GM18907 (cell line): ENCODE measurements at regions not wholly inside any gene's neighbourhood (a gene's known extent, or its start where the extent isn't known, plus 50 kb on each side); places are given as distances from the start of the nearest gene placed in this dataset.

Source experiments
- ATAC-seq: cut with Tn5 transposase; IDR thresholded peaks from one replicate; pipeline ENCODE4 v1.9.1; 2021; ENCODE audit warnings: mild to moderate bottlenecking, moderate library complexity; ENCODE audit not compliant: unreplicated experiment

DNA sequence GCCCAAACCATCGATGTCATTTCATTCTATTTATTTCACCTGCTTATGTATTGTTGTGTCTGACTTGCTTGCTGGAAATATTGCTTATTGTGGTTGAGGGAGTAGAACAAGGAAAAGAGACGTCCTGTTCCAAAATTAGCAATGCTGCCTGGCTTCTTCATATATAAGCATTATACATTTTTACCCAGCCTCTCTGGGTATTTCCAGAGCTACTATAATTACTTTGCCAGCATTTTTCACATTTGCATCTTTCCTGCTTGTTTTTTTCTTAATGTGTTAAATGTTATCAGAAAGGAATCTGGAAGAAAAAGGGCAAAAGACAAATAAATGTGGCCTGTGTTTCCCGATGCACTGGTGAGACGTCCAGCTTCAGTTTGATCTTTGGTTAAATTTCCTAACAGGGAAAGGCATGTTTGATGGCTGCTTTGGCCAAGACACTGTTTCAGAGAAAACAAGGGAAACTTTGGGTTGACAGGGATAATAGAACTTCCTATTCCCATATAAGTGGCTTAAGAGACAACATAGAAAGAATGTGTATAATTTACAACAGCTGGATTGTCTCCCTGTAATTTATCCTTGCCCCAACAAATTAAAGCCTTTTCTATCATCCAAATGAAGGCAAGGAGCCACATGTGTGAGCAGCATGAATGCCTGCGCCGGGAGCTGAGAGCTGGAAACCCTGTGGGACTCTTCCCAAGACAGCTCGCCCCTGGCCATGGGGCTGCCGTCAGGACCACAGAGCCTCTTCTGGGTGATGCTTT lies 671.1 kb upstream of the CELF2 start:
- no peak for ATAC-seq

DNA sequence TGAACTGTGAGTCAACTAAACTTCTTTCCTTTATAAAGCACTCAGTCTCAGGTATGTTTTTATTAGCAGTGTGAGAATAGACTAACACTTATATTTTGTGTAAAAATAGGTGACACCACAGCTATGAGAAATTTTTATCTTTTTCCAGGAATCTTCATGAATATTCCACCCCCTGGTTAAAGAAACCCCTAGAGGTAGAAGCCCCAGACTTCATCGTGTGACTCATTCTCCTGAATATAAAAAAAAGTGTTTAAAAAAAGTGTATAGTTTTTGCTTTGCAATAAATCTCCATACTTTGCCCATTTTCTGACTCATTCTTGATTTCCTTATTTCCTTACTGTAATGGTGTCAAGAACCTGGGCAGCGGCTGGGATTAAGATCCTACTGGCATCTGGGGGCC lies 667.6 kb upstream of the CELF2 start:
- ATAC-seq, result no peak

DNA sequence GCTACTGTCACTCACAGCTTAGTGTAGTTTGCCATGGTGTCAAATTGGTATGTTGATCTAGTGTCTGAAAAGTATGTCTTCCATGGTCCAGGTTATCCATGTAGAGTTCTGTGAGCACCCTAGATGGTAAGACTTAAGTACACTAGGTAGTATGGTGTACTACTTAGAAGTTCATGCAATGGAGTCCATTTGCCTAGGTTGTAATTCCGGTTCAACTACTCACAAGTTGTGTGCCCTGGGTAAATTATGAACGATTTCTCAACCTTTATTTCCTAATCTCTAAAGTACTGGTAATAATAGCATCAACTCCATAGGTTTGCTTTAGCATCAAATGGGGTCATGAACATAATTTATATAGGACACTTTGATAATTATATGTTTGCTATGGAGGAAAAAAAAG lies 666.2 kb upstream of the CELF2 start:
- ATAC-seq, result no peak

DNA sequence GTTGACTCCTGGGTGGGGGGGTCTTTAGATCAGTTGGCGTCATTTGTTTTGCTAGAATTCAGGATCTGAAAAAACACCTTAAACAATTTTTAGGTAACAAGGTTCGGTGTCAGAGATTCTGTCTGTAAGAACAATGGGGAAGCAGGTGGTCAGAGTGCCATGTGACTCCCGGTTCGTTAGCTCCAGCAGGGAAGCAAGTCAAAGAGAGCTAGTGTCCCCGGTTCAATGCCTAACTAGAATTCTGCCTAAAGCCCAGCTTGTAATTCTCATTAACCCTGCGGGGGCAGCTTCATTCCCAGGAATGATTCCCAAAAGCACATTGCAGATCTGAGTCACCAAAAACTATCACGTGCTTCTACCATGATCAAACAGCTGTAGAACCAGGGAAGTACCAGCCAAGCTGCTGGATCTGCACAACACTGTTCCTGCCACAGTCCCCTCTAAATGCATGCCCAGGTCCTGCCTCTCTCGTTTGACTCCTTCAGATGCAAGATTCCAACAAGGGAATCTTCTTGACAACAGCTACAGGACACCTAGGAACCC lies 664.3 kb upstream of the CELF2 start:
- ATAC-seq, result no peak

DNA sequence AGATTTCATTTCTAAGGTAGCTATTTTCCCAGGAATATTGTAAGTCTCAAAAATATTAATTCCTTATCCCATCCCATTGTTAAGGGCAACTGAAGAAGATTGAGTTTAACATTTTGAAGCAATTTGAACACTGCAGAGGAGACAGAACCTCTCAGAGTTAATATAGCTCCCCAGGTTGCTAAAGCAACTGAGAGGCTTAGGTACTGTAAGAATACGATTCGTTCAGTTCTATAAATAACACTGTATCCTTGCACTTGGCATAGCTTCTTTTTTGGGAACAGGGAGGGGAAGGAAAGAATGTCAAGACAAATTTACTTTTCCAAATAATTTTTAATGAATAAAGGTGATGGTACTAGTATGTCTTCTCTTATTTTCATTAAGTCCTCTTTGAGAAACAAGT lies 658.4 kb upstream of the CELF2 start:
- no peak for ATAC-seq

DNA sequence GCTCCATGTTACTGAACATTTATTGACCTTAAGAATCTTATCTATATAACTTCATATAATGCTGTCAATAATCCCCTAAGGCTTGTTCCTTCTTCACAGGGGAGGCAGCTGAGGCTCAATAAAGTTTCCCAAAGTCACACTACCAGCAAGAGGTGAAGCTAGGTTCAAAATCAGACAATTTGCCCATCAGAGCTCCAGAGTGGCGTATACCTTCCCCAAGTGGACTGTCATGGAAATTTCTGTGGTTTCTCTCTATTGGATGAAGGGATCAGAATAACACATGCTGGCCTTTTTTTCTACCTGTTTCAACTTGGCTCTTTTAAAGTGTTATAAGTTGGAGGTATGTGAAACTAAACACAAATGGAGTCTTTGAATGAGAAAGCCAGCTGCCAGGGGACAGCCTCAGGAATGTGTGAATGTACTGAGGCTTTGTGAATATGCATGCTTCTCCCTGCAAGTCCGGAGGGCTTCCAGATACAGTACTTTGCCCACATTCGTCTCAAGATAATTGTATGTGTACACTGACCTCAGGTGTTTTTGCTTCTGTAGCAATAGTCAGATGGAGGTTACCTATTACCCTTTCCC lies 656.3 kb upstream of the CELF2 start:
- no peak for ATAC-seq

DNA sequence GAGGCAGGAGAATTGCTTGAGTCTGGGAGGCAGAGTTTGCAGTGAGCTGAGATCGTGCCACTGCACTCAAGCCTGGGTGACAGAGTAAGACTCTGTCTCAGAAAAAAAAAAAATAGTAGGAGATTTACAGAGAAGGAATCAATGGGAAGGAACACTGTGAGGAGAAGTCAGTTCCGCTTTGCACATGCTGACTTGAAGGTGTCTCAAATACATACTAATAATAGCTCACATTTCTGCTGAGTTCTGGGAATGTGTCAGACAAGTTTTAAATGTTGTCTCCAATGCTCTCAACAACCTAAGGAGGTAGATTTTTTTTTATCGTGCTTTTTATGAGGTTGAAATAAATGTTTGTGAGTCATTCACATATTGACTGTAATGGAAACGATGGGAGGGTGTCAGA lies 654.9 kb upstream of the CELF2 start:
- no peak for ATAC-seq

DNA sequence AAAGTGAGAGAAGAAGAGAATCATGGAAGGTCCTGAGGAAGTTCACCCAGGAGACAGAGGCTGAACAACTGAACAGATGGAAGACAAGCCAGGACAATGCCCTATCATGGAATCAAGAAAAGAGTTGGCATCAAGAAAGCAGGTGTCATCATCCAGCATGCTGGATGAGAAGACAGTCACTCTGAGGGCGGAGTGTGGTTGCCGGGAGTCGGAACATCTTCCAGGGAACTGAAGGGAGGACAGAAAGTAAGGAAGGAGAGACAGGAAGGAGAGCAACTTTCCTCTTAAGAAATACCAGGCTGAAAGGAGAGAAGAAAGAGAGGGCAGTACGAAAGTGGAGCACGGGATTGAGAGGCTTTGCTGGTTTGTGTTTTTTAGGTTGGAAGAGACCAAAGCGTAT lies 654.5 kb upstream of the CELF2 start:
- ATAC-seq, result no peak

DNA sequence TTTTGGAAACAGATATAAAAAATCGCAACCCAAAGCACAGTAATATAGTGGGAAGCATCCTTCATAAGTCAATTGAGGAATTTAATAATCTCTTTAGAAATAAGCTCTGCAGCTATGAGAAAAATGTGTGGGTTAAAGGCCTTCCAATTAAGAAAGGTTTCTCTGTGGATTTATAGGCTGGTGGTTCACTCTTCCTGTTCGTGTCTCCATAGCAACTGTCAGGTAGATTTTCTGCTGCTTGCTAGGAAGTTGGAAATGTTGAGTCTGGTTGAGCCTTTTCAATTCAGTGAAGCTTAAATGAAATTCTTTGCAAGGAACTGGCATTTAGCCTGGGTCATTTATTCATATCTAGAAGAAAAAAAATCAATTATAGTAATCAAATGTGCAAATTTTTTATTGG lies 652.8 kb upstream of the CELF2 start:
- ATAC-seq, result no peak

DNA sequence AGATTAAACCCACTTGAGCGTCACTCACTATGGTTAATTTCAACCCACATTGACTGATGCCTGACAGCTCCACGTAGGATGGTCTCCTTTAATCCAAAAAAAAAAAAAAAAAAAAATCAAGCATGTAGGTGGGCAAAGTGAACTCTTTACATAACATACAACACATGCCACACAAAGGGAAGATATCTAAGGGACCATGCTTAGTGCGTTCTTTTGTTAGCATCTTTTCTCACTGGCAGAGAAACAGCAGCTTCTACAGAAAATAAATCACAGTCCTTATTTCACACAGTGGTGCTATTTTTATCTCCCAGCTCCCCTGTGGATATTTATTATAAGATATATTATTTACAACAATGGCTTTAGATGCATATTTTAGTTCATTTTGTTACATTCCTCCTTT lies 652.0 kb upstream of the CELF2 start:
- no peak for ATAC-seq

DNA sequence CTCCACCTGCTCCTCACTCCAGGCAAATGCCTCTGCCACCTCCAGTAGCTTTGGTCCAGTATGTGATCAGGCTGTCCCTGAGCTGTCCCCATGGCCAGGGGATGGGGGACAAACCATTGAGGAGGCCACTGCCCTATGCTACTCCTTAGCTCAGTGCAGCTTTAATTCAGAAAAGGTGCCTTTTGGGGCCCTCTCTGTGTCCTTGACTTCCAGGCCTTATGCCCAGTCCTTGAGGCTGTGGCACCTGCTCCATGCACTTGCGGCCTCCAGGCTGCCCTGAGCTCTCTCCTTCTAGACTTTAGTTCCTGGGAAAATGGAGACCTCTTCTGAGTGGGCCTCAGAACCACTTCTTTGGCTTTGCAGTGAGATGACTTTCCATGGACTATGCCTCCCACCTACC lies 650.8 kb upstream of the CELF2 start:
- ATAC-seq, result no peak

DNA sequence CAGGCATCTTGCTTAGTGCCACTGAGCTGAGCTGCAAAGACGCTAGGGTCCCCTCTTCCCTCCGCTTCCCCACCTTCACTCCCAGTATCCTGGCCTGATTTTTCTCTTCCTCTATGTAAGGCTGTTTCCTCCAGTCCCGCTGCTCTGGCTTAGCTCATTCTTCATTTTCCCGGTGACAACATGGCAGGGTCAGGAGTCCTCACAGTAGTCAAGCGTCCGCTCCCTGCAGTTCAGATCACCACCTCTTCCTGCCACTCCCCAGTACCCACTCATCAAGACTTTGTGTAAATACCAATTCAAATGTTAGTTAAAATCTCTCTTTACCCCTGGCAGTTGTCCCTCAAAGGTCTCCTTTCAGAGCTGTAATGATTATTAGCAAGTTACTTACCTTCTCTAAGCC lies 650.4 kb upstream of the CELF2 start:
- no peak for ATAC-seq

DNA sequence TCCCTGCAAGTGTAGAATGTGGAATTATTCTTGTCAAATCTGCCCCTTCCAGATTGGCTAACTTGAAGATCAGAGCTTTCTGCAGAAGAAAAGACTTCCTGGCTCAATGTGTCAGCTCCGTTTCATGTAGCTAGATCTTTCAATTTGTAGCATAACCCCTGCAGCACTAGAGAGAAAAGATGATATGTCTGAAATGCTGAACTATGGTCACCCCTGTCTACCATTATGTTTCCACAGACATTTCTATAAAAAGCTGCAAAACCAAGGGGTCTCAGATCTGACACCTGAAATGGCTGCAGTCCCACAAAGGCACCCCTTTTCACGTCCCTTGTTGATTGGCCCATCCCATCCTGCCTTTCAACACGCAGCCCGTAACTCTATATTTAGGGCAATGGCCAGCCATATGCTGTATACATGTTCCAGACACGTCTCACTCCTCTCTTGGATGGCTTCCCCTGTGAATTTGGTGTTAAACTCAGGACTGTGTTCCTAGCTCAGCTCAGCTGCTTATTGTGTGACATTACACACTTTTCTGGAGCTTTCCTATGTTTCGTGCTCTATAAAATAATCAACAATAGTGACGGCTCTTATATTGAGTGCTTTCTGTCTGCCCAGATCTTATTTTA lies 648.6 kb upstream of the CELF2 start:
- ATAC-seq, result no peak

DNA sequence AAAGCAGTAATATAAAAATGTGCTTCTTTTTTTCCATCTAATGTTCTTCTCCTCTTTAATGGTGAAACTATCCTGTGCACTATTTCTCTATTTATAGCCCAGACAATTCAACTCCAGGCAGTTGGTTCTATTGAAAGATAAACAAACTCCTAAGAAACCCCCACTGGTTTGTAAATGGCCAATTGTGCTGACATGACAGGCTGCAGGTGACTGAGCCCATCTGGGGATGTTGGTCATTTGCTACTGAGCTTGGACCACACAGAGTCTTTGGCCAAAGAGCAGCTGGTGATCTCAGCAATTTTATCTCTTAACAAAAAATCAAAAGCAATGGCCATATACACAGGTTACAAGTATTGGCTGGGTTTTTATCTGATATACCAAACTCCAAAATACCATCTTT lies 631.8 kb upstream of the CELF2 start:
- ATAC-seq, result no peak

DNA sequence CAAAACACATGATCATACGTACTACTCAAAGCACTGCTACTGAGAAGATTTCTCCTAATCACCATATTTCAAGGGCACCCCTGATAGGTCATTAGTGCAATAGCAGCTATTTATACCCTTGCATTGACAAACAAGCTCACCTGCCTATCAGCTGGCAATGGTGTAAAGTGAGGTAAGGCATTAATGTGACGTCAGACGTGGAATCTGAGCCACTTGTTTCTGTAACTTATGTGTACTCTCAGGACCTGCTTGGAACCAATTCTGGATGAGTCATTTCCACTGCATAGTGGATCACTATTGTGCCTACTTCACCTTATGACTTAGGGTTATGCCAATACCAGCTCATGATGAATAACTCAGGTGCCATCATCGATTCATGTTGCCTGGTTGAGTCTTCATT lies 628.5 kb upstream of the CELF2 start:
- no peak for ATAC-seq

DNA sequence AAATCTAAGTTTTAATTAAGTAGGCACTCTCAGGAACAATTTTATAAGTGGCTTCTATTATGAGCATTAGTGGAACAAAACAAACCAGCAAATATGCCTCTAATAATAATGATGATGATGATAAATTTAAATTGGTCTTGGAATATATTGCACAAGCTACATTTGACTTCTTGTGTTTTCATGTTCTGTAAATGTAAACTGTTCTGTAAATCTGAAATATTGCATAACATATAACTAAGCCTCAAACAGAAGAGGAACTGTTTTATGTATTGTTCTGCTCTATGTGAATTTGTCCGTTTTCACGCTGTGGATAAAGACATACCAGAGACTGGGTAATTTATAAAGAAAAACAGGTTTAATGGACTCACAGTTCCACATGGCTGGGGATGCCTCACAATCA lies 625.2 kb upstream of the CELF2 start:
- no peak for ATAC-seq

DNA sequence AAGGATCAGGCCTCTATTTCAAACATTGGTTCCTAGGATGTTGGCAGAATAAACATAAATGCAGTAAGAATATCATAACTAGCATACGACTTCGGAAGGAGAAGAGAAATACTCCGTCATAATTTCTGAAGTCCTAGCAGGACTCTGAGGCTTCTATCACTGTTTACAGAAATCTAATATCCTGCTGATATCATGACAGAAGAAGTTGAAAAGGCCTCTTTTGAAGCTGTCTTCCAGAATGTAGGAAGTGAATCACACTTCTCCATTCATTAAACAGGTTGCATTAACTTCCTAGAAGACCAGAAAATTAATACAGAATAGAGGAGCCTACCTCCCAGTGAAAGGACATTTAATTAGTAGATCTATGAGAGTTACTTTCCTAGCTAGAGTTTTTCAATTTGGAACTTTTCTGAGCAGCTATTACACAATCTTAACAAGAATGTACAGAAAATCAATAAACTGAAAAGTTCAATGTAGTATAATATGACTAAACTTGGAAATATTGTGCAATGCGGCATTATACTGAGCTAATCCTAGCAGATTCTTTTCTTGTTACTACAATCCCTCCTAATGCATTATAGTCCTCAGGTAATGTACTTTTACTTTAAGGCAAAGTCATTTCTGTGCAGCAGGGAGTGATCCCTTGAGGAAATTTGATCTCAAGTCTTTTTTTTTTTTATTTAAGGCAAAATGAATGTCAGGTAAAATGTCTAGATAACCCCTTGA lies 622.6 kb upstream of the CELF2 start:
- ATAC-seq, result no peak

DNA sequence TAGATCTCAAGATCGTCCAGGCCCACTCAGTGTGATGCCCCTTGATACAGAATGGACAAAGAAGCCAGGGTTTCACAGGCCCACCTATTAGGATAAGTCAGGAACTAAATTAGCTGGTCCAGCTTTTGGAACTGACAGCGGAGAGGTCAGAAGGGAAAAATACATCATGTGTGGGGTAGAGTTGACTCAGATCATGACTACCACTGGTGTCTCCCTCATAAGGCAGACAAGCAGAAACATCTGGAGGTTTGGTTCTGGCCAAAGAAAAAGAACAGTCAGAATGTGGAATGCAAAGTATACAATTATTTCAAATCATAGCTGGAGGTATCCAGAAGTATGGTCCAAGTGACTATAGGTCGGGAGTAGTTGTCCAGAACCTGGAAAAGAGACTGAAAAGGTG lies 621.1 kb upstream of the CELF2 start:
- ATAC-seq, result no peak

DNA sequence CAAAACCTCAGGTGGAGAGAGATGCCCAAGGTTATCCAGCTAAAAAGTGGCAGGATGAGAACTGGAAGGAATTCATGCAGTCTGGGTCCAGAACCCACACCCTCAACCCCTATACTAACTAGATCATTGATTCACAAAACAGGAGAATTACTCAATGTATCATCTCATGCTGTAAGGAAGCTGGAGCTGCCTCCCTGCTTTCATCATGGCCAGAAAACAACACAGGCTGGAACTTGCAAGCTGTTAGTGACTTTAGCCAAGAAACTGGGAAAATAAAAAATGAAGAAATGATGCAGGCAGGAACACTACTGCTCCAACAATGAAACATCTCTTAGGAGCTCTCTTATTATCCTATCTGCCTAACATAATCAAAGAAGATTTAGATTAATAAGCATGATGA lies 619.8 kb upstream of the CELF2 start:
- ATAC-seq, result no peak

DNA sequence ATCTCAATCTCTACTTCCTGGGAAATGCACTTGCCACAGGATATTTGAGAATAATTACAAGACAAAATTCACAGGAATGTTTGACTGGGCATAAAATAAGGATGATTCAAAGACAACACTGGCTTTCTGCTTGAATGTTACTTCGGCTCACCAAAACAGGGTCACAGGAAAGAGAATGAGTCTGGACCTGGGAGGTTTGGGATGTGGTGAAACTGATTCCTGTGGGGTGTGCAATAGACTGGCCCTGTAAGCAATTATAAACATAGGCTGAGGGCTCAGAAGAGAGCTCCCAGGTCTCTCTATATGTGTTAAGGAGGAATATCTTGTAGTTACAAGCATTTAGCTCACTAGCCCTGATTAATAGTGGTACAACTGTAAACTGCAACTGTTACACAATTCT lies 613.9 kb upstream of the CELF2 start:
- no peak for ATAC-seq

DNA sequence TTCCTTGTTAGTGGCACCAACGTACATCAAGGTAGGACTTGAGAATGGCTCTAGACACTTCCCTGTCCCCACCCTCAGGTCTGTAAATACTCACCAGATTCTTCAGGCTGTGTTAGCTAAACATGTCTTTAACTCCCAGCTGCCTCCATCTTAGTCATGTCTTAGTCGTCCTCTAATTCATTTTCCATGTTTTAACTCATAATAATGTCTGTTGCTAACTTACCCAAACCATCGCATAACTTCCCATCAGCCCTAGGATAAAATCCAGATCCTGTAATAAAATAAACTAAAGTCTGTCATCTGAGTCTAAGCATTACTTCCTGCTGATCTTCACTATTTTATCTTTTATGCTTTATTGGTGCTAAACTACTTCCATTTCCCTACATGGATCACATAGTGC lies 600.0 kb upstream of the CELF2 start:
- ATAC-seq, result no peak

DNA sequence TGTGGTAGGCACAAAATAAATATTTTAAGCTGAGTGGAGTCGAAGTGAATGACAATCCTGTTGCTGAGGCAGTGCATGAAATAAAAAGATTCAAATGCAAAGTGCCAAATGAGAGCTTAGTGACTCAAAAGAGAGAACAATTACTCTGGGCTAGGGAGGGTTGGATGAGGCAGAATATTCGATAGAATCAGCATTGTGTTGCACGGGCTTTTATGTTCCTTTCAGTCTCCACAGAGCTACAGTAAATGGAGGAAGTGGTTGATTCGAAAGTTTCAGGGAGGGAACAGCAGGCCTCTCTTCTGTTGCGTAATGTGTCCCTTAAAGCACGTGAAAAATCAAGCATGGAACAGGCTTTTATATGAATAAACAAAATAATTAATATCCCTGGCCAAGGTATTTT lies 599.3 kb upstream of the CELF2 start:
- peak; percentile 98 for ATAC-seq
